ENCODE measurements at regions not wholly inside any gene's neighbourhood (a gene's known extent, or its start where the extent isn't known, plus 50 kb on each side); places are given as distances from the start of the nearest gene placed in this dataset.

DNA sequence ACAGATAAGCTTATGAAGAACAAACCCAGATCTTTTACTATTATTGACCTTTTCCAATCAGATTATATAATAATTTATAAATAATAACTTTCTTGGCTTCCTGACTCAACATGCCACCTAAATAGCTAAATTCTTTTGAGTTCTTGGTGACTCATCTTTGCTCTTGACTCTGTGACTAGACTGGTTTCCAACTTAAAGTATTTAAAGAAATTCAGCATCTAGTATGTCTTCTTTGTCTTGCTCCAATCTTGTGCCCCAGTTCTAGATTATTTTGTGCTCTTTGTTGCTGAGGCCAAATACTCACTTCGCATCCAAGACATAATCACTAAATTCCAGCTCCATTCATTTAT is 483.2 kb upstream of the TBL1XR1 start:
- no peak overlapping the region for H3K27ac Mint-ChIP-seq
- H2AFZ ChIP-seq (ENCODE audit: insufficient read depth, low read depth, low read length, poor library complexity, severe bottlenecking): no peak overlapping the region
- H3K9ac ChIP-seq (ENCODE audit: low read length): no peak overlapping the region
- no peaks in the 10 kb centered on the region for H3K27me3 Mint-ChIP-seq
- no CpG with 5 or more reads among the region's 1 CpG for WGBS (ENCODE audit: insufficient coverage)
- no peaks in the 10 kb centered on the region for H3K4me1 ChIP-seq (ENCODE audit: control insufficient read depth in 2 of 2, insufficient read depth in 2 of 2, low read length in 2 of 2)
- ChIA-PET CTCF (interaction anchor here (0.9 kb wide), 1 partner anchor 10 kb away, joined by 3 read pairs; no protein-coding TSS in a partner anchor), POLR2A (no interaction called here)
- H3K4me1 Mint-ChIP-seq: peaks cover 9% of the 10 kb centered on the region
- H3K27ac ChIP-seq (ENCODE audit: low read length in 2 of 2): no peak overlapping the region
- H3K4me2 ChIP-seq (replicated peaks; ENCODE audit: low read depth, low read length, poor library complexity, severe bottlenecking): no peak overlapping the region
- no peaks in the 10 kb centered on the region for H3K27me3 ChIP-seq (replicated peaks in 1 of 4; ENCODE audit: control extremely low read depth in 1 of 4, control insufficient read depth in 3 of 4, insufficient read depth in 4 of 4, low read length in 3 of 4)
- no peaks in the 10 kb centered on the region for H3K9me3 ChIP-seq (ENCODE audit: control extremely low read depth in 1 of 3, control insufficient read depth in 2 of 3, insufficient read depth in 1 of 3, low read length in 2 of 3)
- intact Hi-C loops (cut with micrococcal nuclease): no loop called here
- TF ChIP-seq, protein P1, sequence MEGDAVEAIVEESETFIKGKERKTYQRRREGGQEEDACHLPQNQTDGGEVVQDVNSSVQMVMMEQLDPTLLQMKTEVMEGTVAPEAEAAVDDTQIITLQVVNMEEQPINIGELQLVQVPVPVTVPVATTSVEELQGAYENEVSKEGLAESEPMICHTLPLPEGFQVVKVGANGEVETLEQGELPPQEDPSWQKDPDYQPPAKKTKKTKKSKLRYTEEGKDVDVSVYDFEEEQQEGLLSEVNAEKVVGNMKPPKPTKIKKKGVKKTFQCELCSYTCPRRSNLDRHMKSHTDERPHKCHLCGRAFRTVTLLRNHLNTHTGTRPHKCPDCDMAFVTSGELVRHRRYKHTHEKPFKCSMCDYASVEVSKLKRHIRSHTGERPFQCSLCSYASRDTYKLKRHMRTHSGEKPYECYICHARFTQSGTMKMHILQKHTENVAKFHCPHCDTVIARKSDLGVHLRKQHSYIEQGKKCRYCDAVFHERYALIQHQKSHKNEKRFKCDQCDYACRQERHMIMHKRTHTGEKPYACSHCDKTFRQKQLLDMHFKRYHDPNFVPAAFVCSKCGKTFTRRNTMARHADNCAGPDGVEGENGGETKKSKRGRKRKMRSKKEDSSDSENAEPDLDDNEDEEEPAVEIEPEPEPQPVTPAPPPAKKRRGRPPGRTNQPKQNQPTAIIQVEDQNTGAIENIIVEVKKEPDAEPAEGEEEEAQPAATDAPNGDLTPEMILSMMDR (IDR thresholded peaks at IDR 0.05): no peak
- TF ChIP-seq EZH2 (IDR thresholded peaks at IDR 0.05; ENCODE audit: borderline replicate concordance, insufficient read depth, low read depth, low read length, poor library complexity, severe bottlenecking): no peak
- DNase-seq (no peak), ATAC-seq (ENCODE audit: low read depth) (no peak)
- H3K36me3 ChIP-seq (replicated peaks in 1 of 2; ENCODE audit: control extremely low read depth in 1 of 2, control insufficient read depth in 1 of 2, extremely low read depth in 1 of 2, insufficient read depth in 2 of 2, low read length in 1 of 2): no peaks in the 10 kb centered on the region
- no peaks in the 10 kb centered on the region for H3K79me2 ChIP-seq (ENCODE audit: control insufficient read depth, insufficient read depth, low read length)
- H3K4me3 ChIP-seq (ENCODE audit: control extremely low read depth in 1 of 5, extremely low read depth in 1 of 5, insufficient read depth in 1 of 5, low read depth in 2 of 5, low read length in 4 of 5): no peak overlapping the region
- H3K4me3 Mint-ChIP-seq: no peak overlapping the region
- no peaks in the 10 kb centered on the region for H4K20me1 ChIP-seq (ENCODE audit: control insufficient read depth, insufficient read depth, low read length, poor library complexity, severe bottlenecking)
- H3K9me3 Mint-ChIP-seq (ENCODE audit: insufficient read depth): no peaks in the 10 kb centered on the region

GRCh38 chr3:177681156-177681555 is 483.9 kb upstream of the TBL1XR1 start:
- Histone ChIP-seq H3K9ac (ENCODE audit: low read length) (no peak overlapping the region), H3K27me3 (replicated peaks in 1 of 4; ENCODE audit: control extremely low read depth in 1 of 4, control insufficient read depth in 3 of 4, insufficient read depth in 4 of 4, low read length in 3 of 4) (no peaks in the 10 kb centered on the region), H4K20me1 (ENCODE audit: control insufficient read depth, insufficient read depth, low read length, poor library complexity, severe bottlenecking) (no peaks in the 10 kb centered on the region), H3K9me3 (ENCODE audit: control extremely low read depth in 1 of 3, control insufficient read depth in 2 of 3, insufficient read depth in 1 of 3, low read length in 2 of 3) (no peaks in the 10 kb centered on the region), H3K4me2 (replicated peaks; ENCODE audit: low read depth, low read length, poor library complexity, severe bottlenecking) (no peak overlapping the region), H2AFZ (ENCODE audit: insufficient read depth, low read depth, low read length, poor library complexity, severe bottlenecking) (no peak overlapping the region), H3K36me3 (replicated peaks in 1 of 2; ENCODE audit: control extremely low read depth in 1 of 2, control insufficient read depth in 1 of 2, extremely low read depth in 1 of 2, insufficient read depth in 2 of 2, low read length in 1 of 2) (no peaks in the 10 kb centered on the region), H3K79me2 (ENCODE audit: control insufficient read depth, insufficient read depth, low read length) (no peaks in the 10 kb centered on the region), H3K4me3 (ENCODE audit: control extremely low read depth in 1 of 5, extremely low read depth in 1 of 5, insufficient read depth in 1 of 5, low read depth in 2 of 5, low read length in 4 of 5) (no peak overlapping the region), H3K4me1 (ENCODE audit: control insufficient read depth in 2 of 2, insufficient read depth in 2 of 2, low read length in 2 of 2) (no peaks in the 10 kb centered on the region), H3K27ac (ENCODE audit: low read length in 2 of 2) (no peak overlapping the region)
- POLR2A ChIA-PET: no interaction called here
- TF ChIP-seq, protein P1 (IDR thresholded peaks at IDR 0.05): no peak
- TF ChIP-seq EZH2 (IDR thresholded peaks at IDR 0.05; ENCODE audit: borderline replicate concordance, insufficient read depth, low read depth, low read length, poor library complexity, severe bottlenecking): no peak
- CTCF ChIA-PET: no interaction called here
- Mint-ChIP-seq H3K4me1 (peaks cover 9% of the 10 kb centered on the region), H3K4me3 (no peak overlapping the region), H3K9me3 (ENCODE audit: insufficient read depth) (no peaks in the 10 kb centered on the region), H3K27me3 (no peaks in the 10 kb centered on the region), H3K27ac (no peak overlapping the region)
- DNase-seq (no peak), ATAC-seq (ENCODE audit: low read depth) (no peak)
- intact Hi-C loops (cut with micrococcal nuclease): no loop called here
